Hematopoietic multipotent progenitor cell treated with erythropoietin and hydrocortisone succinate and interleukin-3 and kit ligand, for 15 days (in vitro differentiated cells): ENCODE measurements at regions not wholly inside any gene's neighbourhood (a gene's known extent, or its start where the extent isn't known, plus 50 kb on each side); places are given as distances from the start of the nearest gene placed in this dataset.
"Not testable (repeated sequence)": the region's sequence is repeated elsewhere in the genome, so short reads cannot be mapped to it uniquely, and the experiment has no call there.

ENCODE experiments used
- DNase-seq: peaks from one replicate; pipeline ENCODE4 v3.0.0-alpha.2; 2015; ENCODE audit warnings: low spot score

DNA sequence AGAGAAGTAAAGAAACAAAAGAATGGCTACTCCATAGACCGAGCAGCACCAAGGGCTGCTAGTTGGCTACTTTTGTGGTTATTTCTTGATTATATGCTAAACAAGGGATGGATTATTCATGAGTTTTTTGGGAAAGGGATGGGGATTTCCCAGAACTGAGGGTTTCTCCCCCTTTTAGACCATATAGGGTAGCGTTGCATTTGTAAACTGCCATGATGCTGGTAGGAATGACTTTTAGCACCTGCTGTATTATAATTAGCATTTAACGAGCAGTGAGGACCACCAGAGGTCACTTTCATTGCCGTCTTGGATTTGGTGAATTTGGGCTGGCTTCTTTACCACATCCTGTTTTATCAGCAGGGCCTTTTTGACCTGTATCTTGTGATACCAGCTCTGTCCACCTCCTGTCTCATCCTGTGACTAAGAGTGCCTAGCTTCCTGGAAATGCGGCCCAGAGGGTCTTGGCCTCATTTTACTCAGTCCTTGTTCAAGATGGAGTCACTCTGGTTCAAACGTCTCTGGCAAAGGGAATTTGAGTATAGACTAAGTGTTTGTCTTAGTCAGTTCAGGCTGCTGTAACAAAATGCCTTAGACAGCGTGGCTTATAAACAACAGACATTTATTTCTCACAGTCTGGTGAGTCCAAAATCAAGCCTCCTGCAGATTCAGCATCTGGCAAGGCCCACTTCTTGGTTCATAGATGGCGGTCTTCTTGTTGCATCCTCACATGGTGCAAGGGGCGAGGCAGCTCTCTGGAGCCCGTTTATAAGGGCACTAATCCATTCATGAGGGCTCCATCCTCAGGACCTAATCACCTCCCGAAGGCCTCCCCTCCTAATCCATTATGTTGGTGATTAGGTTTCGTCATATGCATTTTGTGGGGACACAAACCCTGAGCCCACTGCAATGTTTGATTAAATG, 348.3 kb upstream of the SFSWAP start:
- DNase-seq: no peak

DNA sequence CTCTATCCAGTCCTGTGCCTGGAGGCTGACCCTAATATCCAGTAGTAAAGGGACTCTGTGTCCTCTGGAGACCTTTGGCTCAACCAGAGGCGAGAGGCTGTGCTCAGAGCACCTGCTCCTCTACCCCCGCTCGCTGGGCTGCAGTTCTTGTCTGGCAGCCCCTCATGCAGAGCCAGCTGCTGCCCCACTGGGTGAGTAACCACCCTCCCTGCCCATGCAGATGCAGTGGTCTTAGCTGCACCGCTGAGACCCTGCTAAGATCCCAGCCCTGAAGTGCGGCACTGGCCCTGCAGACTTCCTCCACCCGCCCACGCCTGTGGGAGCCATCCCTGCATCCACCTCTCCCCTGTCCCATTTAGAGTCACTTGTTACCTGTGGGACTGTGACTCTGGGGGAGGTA, 347.5 kb upstream of the SFSWAP start:
- DNase-seq: no peak

DNA sequence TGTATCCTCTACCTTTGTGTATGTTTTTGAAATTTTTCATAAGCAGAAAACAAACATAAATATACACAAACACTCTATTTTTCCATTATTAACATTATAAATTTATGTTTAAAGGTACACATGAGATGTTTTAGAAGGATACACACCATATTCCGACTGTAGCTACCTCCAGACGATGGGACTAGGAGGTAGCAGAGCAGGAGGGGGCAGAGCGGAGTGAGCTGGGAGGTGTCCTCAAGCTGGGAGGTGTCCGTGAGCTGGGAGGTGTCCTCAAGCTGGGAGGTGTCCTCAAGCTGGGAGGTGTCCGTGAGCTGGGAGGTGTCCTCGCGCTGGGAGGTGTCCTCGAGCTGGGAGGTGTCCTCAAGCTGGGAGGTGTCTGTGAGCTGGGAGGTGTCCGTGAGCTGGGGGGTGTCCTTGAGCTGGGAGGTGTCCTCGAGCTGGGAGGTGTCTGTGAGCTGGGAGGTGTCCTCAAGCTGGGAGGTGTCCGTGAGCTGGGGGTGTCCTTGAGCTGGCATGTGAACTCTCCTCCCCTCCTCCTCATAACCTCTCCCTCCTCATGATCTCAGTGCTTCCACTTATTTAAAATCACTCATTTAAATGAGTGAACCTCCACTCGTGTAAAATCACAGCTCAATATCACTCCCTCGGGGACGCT, 346.9 kb upstream of the SFSWAP start:
- no peak for DNase-seq

DNA sequence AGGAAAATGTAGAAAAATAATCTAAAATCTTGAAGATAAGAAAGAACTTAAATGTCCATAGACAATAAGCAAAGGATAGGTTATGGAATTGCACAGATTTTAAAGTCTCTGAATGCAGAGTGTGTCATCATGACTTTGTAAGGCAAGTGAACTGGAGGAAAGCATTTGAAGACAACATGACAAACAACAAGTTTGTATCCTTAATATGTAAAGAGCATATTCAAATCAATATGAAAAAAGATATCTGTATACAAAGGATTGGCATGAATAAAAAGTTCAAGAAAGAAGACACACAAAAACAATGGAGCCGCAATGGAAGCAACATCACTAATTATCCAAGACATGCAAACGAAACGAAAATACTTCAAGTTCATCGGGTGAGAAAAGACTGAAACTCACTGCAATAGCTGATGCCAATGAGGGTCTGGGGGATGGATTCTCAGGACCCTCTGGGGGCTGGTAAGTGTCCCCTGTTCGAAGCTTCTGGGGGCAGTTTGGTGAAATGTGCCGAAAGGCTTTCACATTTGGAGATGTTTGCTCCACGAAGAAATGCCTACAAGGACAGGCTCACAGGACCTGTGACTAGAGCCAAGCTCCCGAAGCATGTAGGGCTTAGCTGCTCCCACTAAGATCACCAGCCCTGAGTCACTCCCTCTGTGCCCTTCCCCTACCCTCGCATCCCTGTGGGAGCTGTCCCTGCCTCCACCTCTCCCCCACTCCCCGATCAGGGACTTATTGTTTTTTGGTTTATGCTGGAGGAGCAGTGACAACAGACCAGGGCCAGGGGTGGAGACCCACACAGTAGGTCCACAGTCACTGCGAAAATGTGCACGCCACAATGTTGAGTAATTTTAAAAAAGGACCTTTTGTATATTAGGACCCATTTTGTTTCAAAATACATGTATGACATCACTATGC, 345.7 kb upstream of the SFSWAP start:
- DNase-seq: no peak

DNA sequence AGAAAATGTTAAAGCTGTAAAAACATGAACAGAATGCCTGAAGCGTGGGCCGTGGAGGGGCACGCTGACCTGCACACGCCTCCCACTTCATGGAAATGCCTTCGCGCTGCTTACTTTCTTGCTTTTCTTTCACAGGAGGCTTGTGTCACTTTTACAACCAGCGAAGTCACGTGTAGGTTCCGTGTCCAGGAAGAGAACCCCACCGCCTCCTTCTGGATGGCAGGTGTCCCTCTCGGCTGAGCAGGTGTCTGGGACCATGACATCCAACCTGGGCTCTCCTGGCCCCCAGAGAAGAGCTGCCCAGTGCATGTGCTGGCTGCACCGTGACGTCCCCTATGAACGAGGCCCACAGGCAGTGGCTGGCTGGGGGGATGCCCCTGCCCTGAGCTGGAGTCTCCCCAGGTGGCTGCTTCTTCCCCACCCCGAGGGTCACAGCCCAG, 345.0 kb upstream of the SFSWAP start:
- DNase-seq: no peak

DNA sequence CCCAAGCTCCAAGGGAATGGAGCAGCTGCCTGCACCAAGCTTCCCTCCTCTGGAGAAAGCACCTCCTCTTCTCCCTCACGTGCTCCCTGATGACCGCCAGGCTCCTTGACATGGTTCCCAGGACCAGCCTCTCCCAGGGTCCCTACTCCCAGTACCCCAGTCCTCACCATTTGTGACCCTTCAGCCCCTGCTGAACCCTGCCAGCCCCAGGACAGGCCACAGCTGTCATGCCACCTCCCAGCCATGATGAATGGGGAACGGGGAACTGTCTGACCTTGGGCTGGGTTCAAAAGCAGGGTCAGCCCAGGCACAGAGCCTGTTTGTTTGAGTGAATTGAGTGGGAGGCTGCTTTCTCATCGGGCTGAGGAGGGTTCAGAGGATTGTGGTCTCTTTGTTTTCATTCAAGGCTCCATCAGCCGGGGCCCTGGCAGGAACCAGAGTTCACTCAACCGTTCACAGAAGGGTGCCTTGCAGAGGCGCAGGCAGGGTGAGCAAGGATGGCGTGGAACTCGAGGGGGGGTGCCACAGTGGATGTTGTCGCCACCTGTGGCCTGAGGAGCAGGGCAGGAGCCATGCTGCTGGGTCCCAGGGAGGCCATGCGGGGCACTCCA, 344.5 kb upstream of the SFSWAP start:
- no peak for DNase-seq

DNA sequence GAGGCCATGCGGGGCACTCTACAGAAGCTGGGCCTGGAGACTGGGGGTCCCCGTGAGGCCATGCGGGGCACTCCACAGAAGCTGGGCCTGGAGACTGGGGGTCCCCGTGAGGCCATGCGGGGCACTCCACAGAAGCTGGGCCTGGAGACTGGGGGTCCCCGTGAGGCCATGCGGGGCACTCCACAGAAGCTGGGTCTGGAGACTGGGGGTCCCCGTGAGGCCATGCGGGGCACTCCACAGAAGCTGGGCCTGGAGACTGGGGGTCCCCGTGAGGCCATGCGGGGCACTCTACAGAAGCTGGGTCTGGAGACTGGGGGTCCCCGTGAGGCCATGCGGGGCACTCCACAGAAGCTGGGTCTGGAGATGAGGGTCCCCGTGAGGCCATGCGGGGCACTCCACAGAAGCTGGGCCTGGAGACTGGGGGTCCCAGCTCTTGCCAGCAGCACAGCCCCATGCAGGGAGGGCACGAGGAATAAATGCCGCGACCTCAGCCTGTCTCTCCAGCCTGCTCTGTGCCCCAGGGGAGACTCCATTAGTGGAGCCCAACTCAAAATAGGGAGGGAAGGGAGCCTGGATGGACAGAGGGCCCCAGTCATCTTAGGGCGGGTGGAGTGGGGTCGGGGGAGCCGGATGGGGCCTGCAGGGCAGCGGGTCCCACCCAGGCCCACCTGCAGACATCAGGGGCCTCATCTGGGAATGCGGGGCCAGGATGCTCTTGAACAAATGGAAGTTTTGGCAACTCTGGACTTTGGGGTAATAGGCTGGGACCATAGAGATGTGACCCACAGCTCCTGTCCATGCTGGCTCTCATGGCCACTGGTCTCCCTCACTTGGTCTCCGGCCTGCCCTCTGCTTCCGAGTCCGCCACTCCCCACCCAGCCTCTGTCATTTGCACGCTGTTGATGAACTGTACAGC, 343.6 kb upstream of the SFSWAP start:
- DNase-seq: not testable (repeated sequence)

DNA sequence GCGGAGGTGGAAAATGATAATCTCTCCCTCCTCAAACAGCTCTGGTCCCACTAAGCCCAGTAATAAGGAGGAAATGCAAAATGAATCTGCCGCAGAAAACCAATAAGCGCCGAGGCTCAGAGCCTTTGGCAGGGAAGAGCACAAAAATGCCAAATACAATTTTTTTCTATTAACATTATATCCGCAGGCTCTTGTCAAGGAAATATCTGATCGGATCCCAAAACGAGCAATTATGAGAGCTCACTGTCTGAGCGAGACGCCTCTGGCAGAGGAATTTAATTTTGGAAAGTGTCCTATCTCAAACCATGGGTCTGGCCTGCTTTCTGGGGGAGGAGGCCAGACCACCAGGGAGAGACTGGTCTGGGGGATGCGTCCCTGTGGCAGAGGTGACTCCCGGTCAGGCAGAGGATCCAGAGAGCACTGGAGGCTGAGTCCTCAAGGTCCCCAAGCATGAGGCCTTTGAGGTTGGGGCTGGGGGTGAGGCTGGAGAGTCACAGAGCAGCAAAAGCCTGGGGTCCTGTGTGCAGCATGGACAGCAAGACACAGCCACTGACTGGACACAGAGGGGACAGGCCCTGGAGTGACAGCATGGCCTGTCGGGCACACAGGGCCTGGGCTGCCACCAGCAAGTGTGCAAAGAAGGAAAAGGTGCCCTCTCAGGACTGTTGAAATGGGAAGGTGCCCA, 342.8 kb upstream of the SFSWAP start:
- no peak for DNase-seq

DNA sequence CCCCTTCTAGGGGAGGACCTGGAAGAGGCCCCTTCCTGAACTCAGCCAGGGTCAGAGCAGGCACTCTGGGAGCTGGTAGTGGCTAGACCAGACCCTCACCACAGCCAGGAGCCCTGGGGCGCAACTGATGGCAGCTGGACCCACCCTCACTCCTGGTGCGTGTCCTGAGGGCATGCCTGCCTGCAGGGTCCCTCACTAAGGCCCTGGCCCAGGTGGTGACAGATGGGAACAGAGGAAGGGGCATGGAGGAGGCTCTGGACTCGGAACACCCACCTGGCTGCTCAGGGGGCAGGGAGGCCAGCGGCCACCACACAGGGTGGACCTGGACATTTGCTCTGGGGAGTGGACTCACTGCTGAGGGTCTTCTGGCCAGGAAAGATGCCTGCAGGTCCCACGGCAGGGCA, 342.2 kb upstream of the SFSWAP start:
- DNase-seq: no peak

DNA sequence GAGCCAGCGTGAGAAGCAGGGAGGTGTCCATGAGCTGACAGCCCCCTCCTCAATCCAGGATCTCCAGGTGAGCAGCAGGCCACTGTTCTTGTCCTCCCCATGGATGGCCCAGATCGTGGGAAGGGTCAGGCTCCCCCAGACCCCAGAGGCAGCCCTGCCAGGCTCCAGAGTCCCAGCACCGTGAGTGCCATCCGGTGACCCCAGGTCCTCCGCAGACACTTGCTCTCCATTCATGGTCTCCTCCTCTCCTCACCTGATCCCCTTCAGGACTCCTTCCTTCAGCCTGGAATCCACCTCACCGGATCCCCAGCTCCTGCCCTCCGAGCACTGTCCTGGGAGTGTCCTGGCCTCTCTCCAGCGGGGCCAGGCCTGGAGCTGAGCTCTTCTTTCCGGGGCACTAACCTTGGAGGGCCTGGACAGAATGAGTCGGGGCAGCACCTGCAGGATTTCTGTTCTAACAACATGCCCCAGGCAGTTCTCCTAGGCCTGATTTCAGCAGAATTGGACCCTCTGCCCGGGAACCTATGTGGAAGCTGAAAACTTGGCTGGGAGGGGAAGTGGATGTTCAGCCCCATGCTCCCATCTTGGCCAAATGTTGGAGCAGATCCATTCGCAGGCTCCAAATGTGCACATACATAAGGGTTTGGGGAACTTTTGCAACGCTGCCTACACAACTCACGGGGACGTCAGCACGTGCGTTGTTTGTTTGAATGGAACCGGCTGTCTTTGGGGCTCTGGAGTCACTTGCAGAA, 341.6 kb upstream of the SFSWAP start:
- DNase-seq: no peak

DNA sequence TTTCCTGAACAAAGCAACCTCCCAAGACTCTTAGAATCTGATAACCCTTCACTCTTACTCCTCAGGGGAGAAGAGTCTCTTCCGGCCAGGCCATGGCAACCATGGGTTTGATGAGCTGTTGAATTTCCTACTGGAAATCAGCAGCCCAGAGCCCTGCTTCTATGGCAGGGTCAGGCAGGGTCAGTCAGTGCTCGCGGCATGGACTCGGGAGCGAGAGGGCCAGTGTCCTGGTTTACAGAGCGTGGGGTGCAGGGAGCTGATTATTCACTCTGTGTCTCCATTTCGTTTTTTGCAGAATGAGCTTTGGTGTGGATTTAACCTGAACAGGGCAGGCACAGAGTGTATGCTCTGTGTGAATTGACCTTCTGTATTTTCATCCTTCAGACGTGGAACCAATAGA, 340.6 kb upstream of the SFSWAP start:
- DNase-seq: no peak

DNA sequence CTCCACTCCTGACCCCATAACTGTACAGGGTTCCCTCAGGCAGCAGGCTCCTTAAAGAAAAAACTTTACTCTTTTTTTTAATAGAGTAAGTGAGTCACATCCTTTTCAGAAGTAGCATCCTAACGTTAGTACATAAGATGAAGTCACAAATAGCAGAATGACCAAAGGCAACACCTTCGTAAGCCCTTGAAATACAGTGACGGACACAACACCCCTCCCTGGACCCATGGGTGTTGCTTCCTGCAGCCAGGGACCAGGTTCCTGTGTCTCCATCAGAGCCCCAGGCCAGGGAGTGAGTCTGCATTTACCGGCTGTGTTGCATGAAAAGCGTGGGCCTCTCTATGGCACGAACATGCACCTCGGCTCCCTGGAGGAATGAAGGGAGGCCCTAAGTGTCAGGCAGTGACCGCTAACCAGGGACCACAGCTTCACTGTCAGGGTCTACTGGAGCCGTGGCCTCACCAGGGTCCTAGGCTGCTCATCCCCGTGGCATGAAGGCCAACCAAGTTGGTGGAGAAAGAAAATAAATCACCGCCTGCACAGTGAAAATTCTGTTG, 340.0 kb upstream of the SFSWAP start:
- DNase-seq: no peak

DNA sequence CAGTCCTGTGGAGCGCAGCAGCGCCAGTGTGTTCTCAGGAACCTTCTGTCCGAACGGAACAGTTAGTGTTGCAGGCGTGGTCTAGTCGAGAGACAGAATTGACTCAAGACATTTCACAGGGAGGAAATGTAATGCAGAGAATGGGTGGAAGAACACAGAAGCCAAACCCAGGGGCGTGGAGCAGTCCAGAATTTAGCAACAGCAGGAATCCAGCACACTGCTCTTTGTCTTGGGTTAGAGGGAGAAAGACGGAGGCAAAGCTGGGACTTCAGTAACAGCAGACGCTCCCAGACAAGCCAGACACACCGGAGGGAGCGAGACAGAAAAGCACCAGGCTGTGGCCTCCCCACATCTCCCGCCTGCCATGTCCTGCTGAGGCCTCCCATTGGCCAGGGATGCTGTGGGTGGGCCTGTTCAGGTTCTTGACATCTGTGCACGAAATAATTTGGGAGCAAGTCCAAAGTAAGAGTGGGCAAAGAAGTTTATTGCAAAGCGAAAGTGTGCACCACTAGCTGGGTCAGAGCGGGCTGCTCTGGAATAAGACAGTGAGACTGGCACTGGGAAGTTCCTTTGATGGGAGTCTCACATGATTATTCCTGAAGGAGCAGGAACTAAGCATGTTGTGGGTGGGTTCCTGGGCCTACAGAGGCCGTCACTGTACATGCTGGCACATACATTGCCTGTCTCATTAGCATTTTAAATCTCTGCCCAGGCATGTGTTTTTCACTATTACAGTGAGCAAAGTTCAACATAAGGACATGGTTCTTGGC, 339.3 kb upstream of the SFSWAP start:
- no peak for DNase-seq

DNA sequence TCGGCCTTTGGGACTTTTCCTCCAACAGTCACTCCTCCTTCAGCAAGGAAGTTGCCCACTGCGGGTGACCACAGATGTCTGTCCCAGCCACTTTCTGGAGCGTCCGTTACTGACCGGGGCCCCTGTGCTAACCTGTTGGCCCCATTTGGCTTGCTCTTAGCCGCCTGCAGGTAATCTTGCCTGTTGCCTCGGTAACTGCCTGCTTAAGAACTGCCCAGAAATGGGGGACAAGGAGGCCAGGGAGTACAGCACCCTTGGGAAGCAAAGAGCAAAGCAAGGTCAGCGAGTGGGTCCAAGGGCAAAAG, 338.8 kb upstream of the SFSWAP start:
- no peak for DNase-seq

DNA sequence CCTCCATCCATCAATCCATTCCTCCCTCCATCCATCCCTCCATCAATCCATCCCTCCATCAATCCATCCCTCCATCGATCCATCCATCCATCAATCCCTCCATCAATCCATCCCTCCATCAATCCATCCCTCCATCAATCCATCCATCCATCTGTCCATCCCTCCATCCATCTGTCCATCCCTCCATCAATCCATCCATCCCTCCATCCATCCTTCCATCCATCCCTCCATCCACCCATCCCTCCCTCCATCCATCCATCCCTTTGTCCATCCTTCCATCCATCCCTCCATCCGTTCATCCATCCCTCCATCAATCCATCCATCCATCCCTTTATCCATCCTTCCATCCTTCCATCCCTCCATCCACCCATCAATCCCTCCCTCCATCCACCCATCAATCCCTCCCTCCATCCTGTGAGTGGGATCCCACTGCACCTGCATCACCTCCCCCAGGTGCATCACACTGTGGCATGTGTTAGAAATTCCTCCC, 338.1 kb upstream of the SFSWAP start:
- no peak for DNase-seq

DNA sequence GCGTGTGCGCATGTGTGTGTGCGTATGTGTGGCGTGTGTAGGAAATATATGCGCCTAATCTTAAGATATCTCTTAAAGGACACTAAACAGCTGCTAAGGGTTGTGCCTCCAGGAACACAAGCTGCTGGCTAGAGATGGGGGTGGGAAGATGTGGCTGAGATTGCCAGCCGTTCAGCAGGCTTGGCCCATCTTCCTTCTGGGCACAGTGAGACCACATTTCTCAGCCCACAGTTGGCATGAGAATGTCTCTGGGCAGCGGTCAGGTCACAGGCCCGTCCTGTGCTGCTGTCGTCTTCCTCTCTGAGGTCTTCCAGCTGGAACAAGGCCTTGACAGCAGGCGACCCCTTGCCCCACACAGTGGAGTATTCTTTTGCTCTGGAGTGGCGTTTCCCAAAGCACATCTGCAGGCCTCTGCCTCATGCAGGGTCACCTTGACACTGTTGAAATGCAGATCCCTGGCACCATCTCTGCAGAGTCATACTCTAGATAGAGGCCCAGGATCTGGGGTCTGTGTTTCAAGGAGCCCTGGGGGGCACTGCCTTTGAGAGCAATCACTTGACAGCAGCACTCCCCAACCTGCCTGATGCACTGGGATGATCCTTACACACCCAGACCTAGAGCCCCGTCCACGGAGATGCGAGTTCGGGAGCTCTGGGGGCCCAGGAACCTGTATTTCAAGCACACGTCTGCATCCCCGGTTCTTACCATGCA, 335.5 kb upstream of the SFSWAP start:
- DNase-seq: no peak

DNA sequence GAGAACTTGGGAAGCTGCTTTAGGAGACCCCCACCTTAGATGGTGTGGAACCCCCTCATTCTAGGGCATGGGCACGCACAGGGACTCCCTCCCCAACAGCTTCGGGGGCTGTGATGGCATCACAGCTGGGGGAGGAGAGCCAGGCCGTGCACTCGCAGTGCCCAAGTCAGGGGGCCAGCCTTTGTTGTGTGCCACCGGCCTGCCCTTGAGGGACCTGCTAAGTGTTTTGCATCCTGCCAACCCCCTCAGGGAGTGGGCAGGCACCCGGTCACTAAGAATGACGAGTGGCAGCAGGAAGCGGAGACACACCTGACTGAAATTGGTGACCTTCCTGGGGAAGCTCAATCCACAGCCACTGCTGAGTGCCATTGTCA, 334.9 kb upstream of the SFSWAP start:
- DNase-seq: no peak
